Heart left ventricle (tissue), 13 donors: ENCODE measurements at regions not wholly inside any gene's neighbourhood (a gene's known extent, or its start where the extent isn't known, plus 50 kb on each side); places are given as distances from the start of the nearest gene placed in this dataset.

Experiments
- CTCF ChIP-seq, 12 donors: fragments of 200-600 bp; sonication (generic) in 4 of 12; IDR thresholded peaks; one replicate each; pipeline versions ENCODE4 v1.5.0 to v1.8.0; 2018 to 2022; ENCODE audit warnings: antibody characterized with exemption in 12 of 12, mild to moderate bottlenecking in 5 of 12
- POLR2A ChIP-seq, 2 donors: fragments of 450-650 bp; IDR thresholded peaks; one replicate each; pipeline ENCODE4 v1.6.1; 2017; ENCODE audit warnings: antibody characterized with exemption in 2 of 2, mild to moderate bottlenecking in 2 of 2, moderate library complexity in 2 of 2
- donor health status: ischemic (EF 13 %, LVEDD 7.1; RV severe dilation, severe dysfunction).
- donor health status: DM: no; HTN: yes; CAD: no.
- donor health status: DM: no; HTN: no; CAD: no.
- donor health status: ischemic (EF 25% LVEDD 6.9; RV normal size, moderate dysfunction).
- donor health status: ischemic (EF 25% LVEDD 5.7; RV mildly dilated, moderate dysfunction).
- donor health status: ischemic (EF 35%, LVEDD 5.7; RV mildly dilated, moderate dysfunction).
- donor health status: nonischemic (EF 11% LVEDD 7.7; RV severe dilation, severe dysfunction).
- donor health status: DM: yes; HTN: yes; CAD: no.
- donor health status: PGD.
- donor health status: ischemic (EF 29% LVEDD 5.4; RV normal size, mild dysfunction).
- donor health status: nonischemic (EF 23%, LVEDD 6.1; RV moderate dilation, normal function).

GRCh38 chr10:88114368-88114767 is 250.9 kb downstream of the PTEN start:
- TF ChIP-seq CTCF (IDR thresholded peaks at IDR 0.05) (peak; percentile 48 to 76 (median 66)), POLR2A (IDR thresholded peaks at IDR 0.05) (no peak)
